ENCODE measurements at regions not wholly inside any gene's neighbourhood (a gene's known extent, or its start where the extent isn't known, plus 50 kb on each side); places are given as distances from the start of the nearest gene placed in this dataset.

- no peak for TF ChIP-seq CTCF (IDR thresholded peaks at IDR 0.05)
- no peak for TF ChIP-seq POLR2A (IDR thresholded peaks at IDR 0.05)
These were observed 116.6 kb upstream of the BCL2L14 start for GRCh38 chr12:11954181-11954580.

Data from lower leg skin (tissue), 3 donors.